Prostate gland (tissue), 2 donors: ENCODE measurements at regions not wholly inside any gene's neighbourhood (a gene's known extent, or its start where the extent isn't known, plus 50 kb on each side); places are given as distances from the start of the nearest gene placed in this dataset.

ENCODE experiments used
- DNase-seq: peaks from one replicate; pipeline ENCODE4 v3.0.0-alpha.2; 2019; ENCODE audit warnings: low spot score
- H3K27ac ChIP-seq, 2 donors: fragments of 200-600 bp; sonication (generic); 2 replicates each; pipeline ENCODE4 v1.5.1; 2017 to 2019
- H3K27me3 ChIP-seq: fragments of 200-600 bp; sonication (generic); replicated peaks from 2 replicates; pipeline ENCODE4 v1.5.1; 2019; ENCODE audit not compliant: insufficient read depth
- H3K36me3 ChIP-seq, 2 donors: fragments of 200-600 bp; sonication (generic); 1 replicate in 1 of 2; 2 replicates in 1 of 2; pipeline versions ENCODE4 v1.5.1 to v1.8.1; 2017 to 2019
- H3K4me1 ChIP-seq: fragments of 200-600 bp; sonication (generic); replicated peaks from 2 replicates; pipeline ENCODE4 v1.5.1; 2019
- H3K4me3 ChIP-seq, 2 donors: fragments of 200-600 bp; sonication (generic); 2 replicates each; pipeline ENCODE4 v1.5.1; 2017 to 2019
- H3K9me3 ChIP-seq: fragments of 200-600 bp; sonication (generic); 2 replicates; pipeline ENCODE4 v1.5.1; 2017
- CTCF ChIP-seq, 4 experiments: fragments of 200-600 bp in 2 of 4; fragments of 450-650 bp in 2 of 4; sonication (generic) in 2 of 4; IDR thresholded peaks; 1 replicate in 3 of 4; 2 replicates in 1 of 4; pipeline ENCODE4 v1.5.1; 2016 to 2019; ENCODE audit warnings: antibody characterized with exemption in 4 of 4, mild to moderate bottlenecking in 2 of 4, moderate library complexity in 2 of 4
- POLR2A ChIP-seq: fragments of 450-650 bp; IDR thresholded peaks from one replicate; pipeline ENCODE4 v1.6.1; 2016; ENCODE audit warnings: antibody characterized with exemption, mild to moderate bottlenecking
- POLR2AphosphoS5 ChIP-seq: sonication (generic); formaldehyde crosslinking; IDR thresholded peaks from one replicate; pipeline ENCODE4 v1.6.1; 2017; ENCODE audit warnings: antibody characterized with exemption
- WGBS: methylation state at CpG from one replicate; pipeline ENCODE4 v1.1.5; 2018; 5-methylcytosine and 5-hydroxymethylcytosine counted together
- intact Hi-C: fragments of 100-400 bp; cut with DNase I; formaldehyde crosslinking; loops from one replicate; pipeline ENCODE4 v1.14.2; 2022

- no peaks in the 10 kb centered on the region for H3K36me3 ChIP-seq
- no peaks in the 10 kb centered on the region for H3K27me3 ChIP-seq
- TF ChIP-seq POLR2A: no peak
- TF ChIP-seq CTCF (IDR thresholded peaks at IDR 0.05): no peak
- TF ChIP-seq POLR2AphosphoS5: no peak
- no peaks in the 10 kb centered on the region for H3K4me1 ChIP-seq
- no peaks in the 10 kb centered on the region for H3K9me3 ChIP-seq
- no peak overlapping the region for H3K4me3 ChIP-seq
- intact Hi-C loops: no loop called here
- WGBS: 29% methylated on average over 2 of the region's 2 CpGs
- DNase-seq: no peak
- no peak overlapping the region for H3K27ac ChIP-seq
These were observed 1188.3 kb upstream of the SORCS1 start for GRCh38 chr10:108352771-108353170.

GRCh38 chr10:108348215-108348614, 1183.7 kb upstream of the SORCS1 start:
- WGBS: 88% methylated on average over 2 of the region's 2 CpGs
- no peaks in the 10 kb centered on the region for H3K27me3 ChIP-seq
- DNase-seq: no peak
- no peak for TF ChIP-seq CTCF (IDR thresholded peaks at IDR 0.05)
- TF ChIP-seq POLR2AphosphoS5: no peak
- TF ChIP-seq POLR2A: no peak
- no peaks in the 10 kb centered on the region for H3K36me3 ChIP-seq
- intact Hi-C loops: no loop called here
- H3K9me3 ChIP-seq: no peaks in the 10 kb centered on the region
- H3K4me3 ChIP-seq: no peak overlapping the region
- no peaks in the 10 kb centered on the region for H3K4me1 ChIP-seq
- no peak overlapping the region for H3K27ac ChIP-seq

GRCh38 chr10:108346066-108346465, 1181.6 kb upstream of the SORCS1 start:
- H3K27me3 ChIP-seq: no peaks in the 10 kb centered on the region
- 68% methylated on average over 3 of the region's 3 CpGs for WGBS
- no peaks in the 10 kb centered on the region for H3K36me3 ChIP-seq
- no peak for DNase-seq
- TF ChIP-seq CTCF (IDR thresholded peaks at IDR 0.05): no peak
- no peak for TF ChIP-seq POLR2AphosphoS5
- no peak for TF ChIP-seq POLR2A
- H3K9me3 ChIP-seq: no peaks in the 10 kb centered on the region
- no peak overlapping the region for H3K4me3 ChIP-seq
- intact Hi-C loops: no loop called here
- no peaks in the 10 kb centered on the region for H3K4me1 ChIP-seq
- H3K27ac ChIP-seq: no peak overlapping the region

GRCh38 chr10:108338146-108338545, 1173.6 kb upstream of the SORCS1 start:
- H3K36me3 ChIP-seq: no peaks in the 10 kb centered on the region
- TF ChIP-seq CTCF (IDR thresholded peaks at IDR 0.05) (no peak), POLR2A (no peak), POLR2AphosphoS5 (no peak)
- no peaks in the 10 kb centered on the region for H3K4me1 ChIP-seq
- no peak for DNase-seq
- intact Hi-C loops: no loop called here
- no peaks in the 10 kb centered on the region for H3K9me3 ChIP-seq
- no peak overlapping the region for H3K27ac ChIP-seq
- H3K27me3 ChIP-seq: no peaks in the 10 kb centered on the region
- H3K4me3 ChIP-seq: no peak overlapping the region

- H3K4me3 ChIP-seq: no peak overlapping the region
- no peaks in the 10 kb centered on the region for H3K4me1 ChIP-seq
- intact Hi-C loops: no loop called here
- TF ChIP-seq POLR2A: no peak
- no peak for TF ChIP-seq CTCF (IDR thresholded peaks at IDR 0.05)
- TF ChIP-seq POLR2AphosphoS5: no peak
- H3K36me3 ChIP-seq: no peaks in the 10 kb centered on the region
- no peaks in the 10 kb centered on the region for H3K9me3 ChIP-seq
- H3K27ac ChIP-seq: no peak overlapping the region
- DNase-seq: no peak
- no peaks in the 10 kb centered on the region for H3K27me3 ChIP-seq
These were observed 1172.3 kb upstream of the SORCS1 start for GRCh38 chr10:108336836-108337235.
